ENCODE measurements at regions not wholly inside any gene's neighbourhood (a gene's known extent, or its start where the extent isn't known, plus 50 kb on each side); places are given as distances from the start of the nearest gene placed in this dataset.

DNA sequence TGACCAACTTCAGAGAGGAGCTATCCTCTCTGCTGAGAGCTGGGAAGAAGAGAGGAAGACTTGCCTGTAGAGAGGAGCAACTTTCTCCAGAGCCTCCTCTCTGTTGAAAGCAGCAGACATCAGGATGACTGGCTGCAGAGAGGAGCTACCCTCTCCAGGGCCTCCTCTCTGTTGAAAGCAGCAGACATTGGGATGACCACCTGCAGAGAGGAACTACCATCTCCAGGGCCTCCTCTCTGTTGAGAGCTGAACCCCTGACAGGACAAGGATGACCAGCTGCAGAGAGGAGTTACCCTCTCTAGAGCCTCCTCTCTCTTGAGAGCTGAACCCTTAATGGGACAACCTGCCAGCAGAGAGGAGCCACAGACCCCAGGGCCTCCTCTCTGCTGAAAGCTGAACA is 83.0 kb upstream of the GJB5 start:
- no peak overlapping the region for H3K4me3 ChIP-seq (ENCODE audit: low read length)
- no peak for DNase-seq (ENCODE audit: low read depth, low spot score)

DNA sequence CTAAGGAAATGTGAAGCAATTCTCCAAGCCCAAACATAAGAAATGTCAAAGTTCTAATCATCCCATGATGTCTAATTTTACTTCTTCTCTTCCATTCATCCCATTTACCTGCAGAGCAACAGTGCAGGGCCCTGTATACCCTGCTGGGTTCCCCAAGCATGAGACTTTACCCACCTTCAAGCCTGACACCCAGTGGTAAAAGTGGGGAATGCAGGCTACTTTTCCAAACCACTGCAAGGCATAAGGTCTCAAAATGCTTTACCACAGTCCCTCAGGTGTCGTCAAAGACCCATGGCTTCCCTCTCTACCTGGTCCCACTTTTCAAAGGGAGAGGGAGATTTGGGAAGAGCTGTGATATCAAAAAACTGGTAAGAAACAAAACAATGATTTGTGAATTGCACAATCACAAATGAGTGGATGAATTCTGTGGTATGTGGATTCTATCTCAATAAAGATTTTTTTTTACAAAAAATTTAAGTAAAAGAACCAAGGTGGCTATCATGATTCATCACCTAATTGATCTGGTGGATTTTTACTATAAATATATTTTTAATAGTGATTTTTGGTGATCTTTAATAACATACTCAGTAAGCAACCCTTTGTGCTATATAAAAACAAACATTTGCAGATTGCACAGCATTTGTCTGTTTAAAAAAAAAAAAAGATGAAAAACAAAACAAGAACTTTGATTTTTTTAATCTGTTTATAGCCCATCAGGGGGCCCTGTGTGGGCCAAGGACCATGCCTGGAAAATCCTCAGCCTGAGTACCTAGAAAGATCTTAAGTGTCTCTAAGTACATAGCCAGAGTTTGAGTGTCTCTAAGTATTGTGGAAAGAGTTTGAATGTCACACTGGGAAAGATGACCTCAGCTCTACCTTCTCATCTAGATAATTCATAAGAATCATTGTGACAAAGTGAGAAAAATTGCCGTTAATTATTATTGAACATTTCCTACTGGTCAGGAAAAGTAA is 73.1 kb upstream of the GJB5 start:
- no peak overlapping the region for H3K4me3 ChIP-seq (ENCODE audit: low read length)
- peak; percentile 58 for DNase-seq (ENCODE audit: low read depth, low spot score)

DNA sequence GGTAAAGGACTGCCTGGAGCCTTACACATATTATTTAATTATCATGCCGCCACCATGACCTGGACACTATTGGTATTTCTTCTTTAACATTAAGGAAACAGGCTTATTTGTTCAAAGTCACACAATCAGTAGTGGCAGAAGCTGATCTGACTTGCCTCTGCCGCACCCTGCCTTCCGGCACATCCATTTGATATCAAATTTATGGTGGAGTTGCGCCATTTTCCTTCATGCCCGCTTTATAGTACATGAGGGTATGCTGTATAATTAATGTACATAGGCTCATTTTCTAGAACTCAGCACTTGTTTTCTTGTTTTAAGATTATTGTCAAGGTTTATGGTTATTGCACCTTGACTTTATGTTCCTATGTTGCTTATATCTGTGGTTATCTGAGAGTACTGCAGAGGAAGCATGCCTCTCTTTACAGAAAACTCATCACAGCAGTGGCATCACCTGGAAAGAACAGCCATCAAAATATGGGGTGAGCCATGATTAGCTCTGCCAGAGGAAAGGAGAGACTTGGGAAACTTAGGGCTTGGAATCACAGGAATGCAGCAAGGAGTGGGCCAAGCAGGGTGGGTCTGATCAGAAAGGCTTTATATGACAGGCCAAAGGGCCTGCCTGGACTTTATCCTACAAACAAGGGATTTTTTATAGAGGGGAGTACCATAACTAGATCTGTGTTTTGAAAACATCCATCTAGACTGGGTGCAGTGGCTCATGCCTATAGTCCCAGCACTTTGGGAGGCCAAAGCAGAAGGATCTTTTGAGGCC is 72.2 kb upstream of the GJB5 start:
- no peak overlapping the region for H3K4me3 ChIP-seq (ENCODE audit: low read length)
- no peak for DNase-seq (ENCODE audit: low read depth, low spot score)

DNA sequence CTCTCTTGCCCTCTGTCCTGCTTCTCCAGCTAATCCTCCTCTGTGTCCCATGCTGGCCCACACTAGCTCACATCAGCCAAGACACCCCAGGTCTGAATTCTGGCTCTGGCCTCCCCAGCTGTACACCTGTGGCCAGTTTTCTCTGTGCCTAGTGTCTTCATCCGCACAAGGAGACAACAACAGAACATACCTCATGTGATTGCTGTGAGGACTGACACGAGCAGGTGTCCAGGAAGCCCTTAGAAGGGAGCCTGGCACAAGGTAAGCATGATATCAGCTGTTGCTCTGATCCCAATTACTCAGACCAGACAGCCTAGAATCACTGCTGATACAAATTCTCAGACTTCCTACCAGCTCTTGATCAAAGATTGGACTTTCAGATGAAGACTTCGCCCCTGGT is 71.2 kb upstream of the GJB5 start:
- no peak overlapping the region for H3K4me3 ChIP-seq (ENCODE audit: low read length)
- no peak for DNase-seq (ENCODE audit: low read depth, low spot score)

DNA sequence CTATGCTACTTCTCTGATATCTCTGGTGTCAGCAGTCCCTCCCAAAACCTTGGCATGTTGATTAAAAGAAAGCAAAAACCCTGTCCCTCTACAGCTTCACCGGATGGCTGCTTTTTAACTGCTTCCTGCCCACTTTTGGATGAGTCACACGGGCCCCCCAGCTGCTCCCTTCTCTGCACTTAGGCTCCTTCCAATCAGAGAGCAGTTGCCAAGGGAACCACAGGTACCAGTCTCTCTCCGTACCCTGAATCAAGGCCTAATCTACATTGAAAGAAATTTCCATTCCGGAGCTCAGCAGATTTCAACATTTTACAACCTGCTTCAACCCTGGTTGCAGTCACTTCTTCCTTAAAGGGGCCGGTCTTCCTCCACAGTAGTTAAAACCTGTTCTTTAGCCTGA is 70.6 kb upstream of the GJB5 start:
- H3K4me3 ChIP-seq (ENCODE audit: low read length), result no peak overlapping the region
- DNase-seq (ENCODE audit: low read depth, low spot score), result peak; percentile 73

DNA sequence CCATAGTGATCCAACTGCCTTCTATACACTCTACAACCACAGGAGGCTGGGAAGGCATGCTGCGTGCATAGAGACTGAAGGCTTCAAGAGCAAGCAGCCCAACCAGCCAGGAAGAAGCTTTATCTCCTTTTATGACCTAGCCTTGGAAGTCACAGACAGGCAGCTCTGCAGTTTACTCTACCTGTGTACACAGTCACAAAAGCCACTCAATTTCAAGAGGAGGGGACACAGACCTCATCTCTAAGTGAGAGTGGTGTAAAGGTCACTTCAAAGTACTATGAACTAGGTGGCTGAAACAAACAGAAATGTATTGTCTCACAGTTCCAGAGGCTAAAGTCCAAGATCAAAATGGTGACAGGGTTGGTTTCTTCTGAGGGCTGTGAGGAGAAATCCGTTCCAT is 69.6 kb upstream of the GJB5 start:
- H3K4me3 ChIP-seq (ENCODE audit: low read length), result no peak overlapping the region
- DNase-seq (ENCODE audit: low read depth, low spot score), result no peak

DNA sequence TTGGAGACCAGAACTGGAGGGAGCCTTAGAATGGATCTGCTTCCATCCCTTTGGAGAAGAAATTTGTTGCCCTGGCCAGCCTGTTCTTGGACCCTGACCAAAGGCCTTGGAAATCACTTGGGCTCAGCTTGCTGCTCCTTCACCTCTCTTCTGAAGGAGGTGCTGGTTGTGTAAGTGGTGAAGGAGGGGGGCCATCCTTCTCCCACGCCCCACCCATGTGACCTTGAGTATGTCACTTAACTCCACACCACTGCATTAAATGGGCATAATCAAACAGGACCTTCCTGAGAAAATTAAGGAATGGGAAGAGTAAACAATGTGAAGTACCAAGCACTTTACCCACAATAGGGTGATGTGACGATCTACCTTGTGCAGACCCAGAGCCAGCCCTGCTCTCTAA is 68.3 kb upstream of the GJB5 start:
- DNase-seq (ENCODE audit: low read depth, low spot score), result no peak

DNA sequence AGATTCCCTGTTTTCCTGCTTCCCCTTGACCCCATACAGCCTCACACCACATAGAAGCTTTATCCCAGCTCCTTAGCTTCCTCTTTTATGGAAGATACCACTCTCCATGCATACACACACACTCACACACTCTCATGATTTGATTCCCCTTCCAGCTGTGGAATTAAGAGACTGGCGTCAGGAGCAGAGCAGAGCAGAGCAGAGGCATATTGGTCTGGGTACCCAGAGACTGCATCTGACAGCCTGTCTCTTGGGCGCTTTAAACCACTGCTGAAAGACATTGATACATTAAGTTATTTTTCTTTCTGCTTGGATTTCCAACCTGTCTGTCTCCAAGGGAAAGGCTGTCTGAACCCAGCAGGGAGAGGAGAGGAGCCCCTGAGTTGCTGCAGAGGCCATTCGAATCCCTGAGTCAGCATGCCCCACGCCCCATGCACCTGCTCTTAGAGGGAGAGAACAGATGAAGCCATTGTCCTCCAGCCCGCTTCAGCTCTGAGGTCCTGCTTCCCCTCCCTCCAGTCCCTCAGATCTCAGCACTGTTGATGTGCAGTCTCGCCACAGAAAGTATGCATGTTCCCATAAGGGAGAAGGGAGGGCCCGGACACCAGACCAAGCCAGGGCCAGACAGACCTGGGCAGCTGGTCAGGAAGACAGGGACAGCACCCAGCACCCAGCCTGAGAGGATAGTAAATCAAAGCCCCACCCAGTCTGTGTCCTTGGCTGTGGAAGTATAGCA is 66.7 kb upstream of the GJB5 start:
- no peak overlapping the region for H3K4me3 ChIP-seq (ENCODE audit: low read length)
- no peak for DNase-seq (ENCODE audit: low read depth, low spot score)

More for the DNA sequence above, 68.3 kb upstream of the GJB5 start:
- H3K4me3 ChIP-seq (ENCODE audit: low read length), result no peak overlapping the region

DNA sequence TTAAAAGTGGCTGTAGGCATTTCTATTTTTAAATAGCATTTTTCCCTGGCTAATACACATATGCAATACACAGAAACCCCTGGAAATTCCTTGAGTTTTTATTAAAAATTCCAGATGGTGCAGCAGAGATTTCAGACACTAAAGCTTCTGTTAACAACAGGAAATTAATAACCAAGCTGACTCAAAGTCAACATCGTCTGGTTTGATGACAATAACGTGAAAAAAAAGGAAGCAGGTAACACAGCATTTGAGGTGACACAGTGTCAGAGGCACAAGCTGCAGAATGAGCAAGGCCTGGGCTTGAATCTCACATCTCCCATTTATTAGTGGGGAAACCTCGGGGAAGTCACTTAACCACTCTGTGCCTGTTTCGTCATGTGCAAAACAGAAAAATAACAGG is 64.6 kb upstream of the GJB5 start:
- no peak overlapping the region for H3K4me3 ChIP-seq (ENCODE audit: low read length)
- DNase-seq (ENCODE audit: low read depth, low spot score), result no peak

DNA sequence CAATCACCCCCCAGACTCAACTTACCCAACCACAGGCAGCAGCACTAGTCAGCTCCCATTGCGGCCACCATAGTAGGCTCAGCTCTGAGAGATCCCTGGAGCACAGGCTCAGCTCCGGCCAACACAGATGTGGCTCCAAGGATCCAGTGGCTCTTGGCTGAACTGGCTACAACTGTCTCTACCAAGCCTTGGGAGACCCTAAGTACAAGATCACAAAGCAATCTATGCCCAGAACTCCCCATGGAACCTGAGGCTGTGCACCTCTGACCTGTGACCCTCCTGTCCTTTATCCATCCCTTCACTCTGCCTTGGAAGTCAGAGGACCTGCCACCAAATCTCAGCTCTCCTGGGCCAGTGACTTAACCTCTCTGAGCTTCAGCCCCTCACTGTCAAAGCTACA is 61.8 kb upstream of the GJB5 start:
- H3K4me3 ChIP-seq (ENCODE audit: low read length), result no peak overlapping the region
- DNase-seq (ENCODE audit: low read depth, low spot score), result no peak

DNA sequence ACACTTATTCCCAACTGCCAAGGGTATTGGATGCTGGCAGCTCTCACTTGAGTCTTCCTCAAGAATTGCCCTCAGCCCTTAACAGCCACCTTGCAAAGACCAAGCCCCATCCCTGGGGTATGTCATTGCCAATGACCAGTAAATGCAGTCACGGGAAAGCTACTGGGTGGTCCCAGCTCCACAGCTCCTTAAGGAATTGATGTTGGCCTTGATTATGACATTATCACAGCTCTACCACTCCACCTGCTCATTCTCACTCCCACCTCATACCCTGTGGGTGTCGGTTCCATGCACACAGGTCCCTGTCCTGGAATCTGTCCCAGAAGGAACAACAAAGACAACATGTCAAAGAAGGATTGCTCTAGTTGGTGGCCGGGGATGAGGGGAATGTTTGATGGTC is 60.5 kb upstream of the GJB5 start:
- DNase-seq (ENCODE audit: low read depth, low spot score), result no peak
- H3K4me3 ChIP-seq (ENCODE audit: low read length), result no peak overlapping the region

DNA sequence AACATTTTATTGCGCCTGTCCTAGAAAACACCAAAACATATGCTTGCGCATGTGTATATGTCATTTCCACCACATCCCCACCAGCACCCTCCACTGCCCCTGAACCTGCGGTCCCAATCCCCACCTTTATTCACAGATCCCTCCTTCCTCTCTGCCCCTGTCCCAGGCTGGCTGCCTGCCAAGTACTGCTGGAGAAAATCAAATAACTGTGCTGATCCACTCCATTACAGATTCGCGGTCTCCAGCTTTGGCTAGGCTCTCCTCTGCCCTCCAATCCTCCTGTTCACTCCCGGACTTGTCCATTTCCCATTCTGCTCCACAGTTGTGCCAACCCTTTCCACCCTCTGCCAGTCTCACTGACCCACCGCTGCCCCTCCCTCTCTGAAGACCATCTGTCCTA is 59.3 kb upstream of the GJB5 start:
- no peak for DNase-seq (ENCODE audit: low read depth, low spot score)
- H3K4me3 ChIP-seq (ENCODE audit: low read length), result no peak overlapping the region

DNA sequence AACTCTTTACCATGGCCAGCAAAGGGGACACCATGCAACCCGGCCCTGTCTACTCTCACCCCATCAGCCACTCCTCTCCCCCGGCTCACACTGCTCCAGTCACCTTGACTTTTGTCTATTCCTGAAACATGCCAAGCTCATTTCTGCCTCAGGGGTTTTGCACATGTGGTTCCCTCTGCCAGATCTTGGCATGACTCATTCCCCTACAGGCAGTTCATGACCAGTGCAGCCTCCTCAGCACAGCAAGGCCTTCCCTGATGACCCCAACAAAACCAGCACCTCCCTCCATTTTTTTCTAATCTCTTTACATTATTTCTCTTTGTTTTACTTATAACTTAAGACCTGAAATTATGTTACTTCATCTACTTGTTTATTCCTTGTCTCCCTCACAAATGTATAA is 58.6 kb upstream of the GJB5 start:
- no peak for DNase-seq (ENCODE audit: low read depth, low spot score)
- H3K4me3 ChIP-seq (ENCODE audit: low read length), result no peak overlapping the region

DNA sequence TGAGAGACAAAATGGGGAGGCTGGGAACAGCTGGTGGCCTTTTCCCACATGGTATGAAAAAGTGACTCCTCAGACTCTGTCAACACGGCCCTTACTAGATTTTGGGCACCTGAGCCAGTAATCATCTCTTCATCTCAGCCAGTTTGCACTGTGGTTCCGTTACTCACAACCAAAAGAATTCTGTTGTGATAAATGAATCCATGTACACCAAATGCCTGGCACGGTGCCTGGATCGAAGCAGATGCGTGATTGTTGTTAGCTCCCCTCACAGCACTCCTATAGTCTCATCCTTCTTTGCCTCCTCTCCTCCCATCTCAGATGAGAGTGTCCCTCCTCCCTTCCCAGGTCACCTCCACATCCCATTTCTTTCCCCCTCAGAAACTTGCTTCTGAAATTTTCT is 57.9 kb upstream of the GJB5 start:
- DNase-seq (ENCODE audit: low read depth, low spot score), result no peak
- no peak overlapping the region for H3K4me3 ChIP-seq (ENCODE audit: low read length)

DNA sequence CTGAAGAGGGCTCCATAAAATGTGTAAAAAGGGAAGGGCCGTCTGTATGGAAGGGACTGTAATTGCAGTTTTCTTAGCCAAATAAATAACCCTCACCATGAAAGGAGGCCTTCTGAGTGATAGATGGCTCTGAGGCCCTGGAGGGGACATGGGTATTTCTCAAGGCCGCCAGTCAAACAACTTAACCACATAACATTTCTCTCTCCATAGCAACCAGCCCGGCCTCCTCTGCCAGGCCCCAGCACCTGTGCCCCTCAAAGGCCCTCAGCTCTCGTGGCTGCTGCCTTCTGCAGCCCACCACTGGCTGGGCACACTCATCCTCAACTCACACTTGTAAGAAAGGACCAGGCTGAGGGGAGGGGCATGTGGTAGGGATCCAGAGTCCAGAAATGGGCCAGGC is 57.0 kb upstream of the GJB5 start:
- DNase-seq (ENCODE audit: low read depth, low spot score), result no peak
- no peak overlapping the region for H3K4me3 ChIP-seq (ENCODE audit: low read length)

DNA sequence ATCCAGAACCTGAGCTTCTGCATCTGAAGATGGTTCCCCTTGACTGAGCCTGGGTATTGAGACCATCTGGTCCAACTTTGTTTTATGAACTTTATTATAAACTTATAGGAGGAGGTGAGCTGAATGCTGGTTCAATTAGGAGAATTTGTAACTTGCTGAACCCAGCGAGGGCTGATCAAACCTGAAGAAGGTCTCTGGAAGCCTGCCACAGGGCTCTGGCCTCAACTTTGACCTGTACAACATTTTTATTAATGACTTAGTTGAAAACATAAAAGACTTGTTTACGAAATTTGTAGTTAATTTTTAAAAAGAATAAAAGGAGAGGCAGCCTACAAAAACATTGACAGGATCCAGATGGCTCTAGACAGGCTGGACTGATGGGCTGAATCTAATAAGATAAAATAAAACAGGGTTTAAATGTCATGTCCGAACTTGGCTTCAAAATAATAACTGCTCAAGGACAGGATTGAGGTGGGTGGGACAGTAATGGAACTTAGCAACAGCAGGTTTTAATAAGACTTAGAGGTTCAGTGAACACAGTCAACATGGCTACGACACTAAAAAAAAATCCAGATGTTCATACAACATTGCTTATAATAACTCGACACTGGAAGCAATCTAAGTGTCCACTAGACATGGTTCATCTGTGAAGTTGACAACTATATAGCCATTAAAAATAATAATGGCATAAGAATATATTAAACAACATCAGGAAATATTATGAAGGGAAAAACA is 53.4 kb upstream of the GJB5 start:
- DNase-seq (ENCODE audit: low read depth, low spot score), result no peak
- H3K4me3 ChIP-seq (ENCODE audit: low read length), result no peak overlapping the region

All from Jurkat, Clone E6-1 (cell line).